ENCODE measurements at regions not wholly inside any gene's neighbourhood (a gene's known extent, or its start where the extent isn't known, plus 50 kb on each side); places are given as distances from the start of the nearest gene placed in this dataset.

DNA sequence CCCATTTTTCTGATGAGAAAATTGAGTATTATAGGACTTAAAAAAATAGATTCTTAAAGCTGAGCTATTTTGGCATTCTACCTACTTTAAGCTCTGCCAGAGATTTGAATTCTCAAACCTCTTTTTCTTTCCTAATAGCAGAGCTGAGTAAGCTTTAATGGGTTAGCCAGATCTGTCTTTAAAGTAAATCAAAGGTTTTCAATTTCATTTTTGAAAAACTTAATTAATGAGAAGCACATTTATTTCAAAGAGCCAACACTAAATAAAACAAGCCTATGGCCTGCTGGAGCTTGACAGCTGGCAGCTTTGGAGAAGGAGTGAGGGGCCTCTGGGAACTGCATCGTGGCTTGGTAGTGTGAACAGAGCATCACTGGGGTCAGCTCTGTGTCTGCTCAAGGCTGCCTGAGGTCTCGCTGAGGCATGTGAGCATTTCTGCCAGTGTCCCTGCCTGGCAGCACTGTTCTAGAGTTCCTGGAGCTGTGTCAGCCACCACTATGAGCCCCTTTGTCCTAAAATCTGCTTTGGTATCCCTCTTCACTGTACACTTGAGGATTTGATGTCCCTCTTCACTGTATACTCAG is 50.4 kb upstream of the PRSS23 start:
- DNase-seq (no peak), FAIRE-seq (no peak)
- intact Hi-C loops (cut with DNase I), result no loop called here
- Histone ChIP-seq H3K4me1 (ENCODE audit: control insufficient read depth in 2 of 3, insufficient read depth in 2 of 3, low read depth in 1 of 3, low read length in 3 of 3) (no peaks in the 10 kb centered on the region), H3K27me3 (ENCODE audit: control insufficient read depth, insufficient read depth, low read length) (no peaks in the 10 kb centered on the region), H3K27ac (ENCODE audit: low read depth in 2 of 2, low read length in 2 of 2) (no peak overlapping the region), H3K9ac (ENCODE audit: low read length in 3 of 3) (no peak overlapping the region), H3K4me3 (ENCODE audit: low read length in 3 of 3) (no peak overlapping the region), H3K9me3 (ENCODE audit: control insufficient read depth in 2 of 3, insufficient read depth in 1 of 3, low read length in 3 of 3) (no peaks in the 10 kb centered on the region), H3K36me3 (ENCODE audit: control insufficient read depth in 2 of 3, insufficient read depth in 3 of 3, low read length in 3 of 3) (no peaks in the 10 kb centered on the region)
- TF ChIP-seq, protein P1, sequence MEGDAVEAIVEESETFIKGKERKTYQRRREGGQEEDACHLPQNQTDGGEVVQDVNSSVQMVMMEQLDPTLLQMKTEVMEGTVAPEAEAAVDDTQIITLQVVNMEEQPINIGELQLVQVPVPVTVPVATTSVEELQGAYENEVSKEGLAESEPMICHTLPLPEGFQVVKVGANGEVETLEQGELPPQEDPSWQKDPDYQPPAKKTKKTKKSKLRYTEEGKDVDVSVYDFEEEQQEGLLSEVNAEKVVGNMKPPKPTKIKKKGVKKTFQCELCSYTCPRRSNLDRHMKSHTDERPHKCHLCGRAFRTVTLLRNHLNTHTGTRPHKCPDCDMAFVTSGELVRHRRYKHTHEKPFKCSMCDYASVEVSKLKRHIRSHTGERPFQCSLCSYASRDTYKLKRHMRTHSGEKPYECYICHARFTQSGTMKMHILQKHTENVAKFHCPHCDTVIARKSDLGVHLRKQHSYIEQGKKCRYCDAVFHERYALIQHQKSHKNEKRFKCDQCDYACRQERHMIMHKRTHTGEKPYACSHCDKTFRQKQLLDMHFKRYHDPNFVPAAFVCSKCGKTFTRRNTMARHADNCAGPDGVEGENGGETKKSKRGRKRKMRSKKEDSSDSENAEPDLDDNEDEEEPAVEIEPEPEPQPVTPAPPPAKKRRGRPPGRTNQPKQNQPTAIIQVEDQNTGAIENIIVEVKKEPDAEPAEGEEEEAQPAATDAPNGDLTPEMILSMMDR (IDR thresholded peaks at IDR 0.05; ENCODE audit: borderline replicate concordance, extremely low read depth, insufficient read depth), result no peak

DNA sequence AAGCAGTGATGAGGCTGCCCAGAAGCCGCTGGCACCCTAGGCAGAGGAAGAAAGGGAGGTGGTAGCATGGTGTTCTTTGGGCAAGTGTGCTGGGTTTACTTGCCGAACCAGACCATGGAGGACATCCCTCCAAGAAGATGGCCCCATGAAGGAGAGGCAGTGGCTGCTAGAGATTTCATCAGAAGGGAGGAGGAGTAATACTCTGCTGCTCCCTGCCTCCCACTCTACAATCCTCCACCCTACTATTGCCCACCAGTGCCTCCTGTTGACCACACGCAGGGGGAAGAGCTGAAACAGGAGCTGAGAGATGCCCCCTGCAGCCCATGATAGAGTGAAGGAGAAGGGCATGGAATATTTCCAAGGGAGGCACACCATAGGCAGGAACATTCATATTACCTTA is 51.0 kb upstream of the PRSS23 start:
- intact Hi-C loops (cut with DNase I), result no loop called here
- Histone ChIP-seq H3K27me3 (ENCODE audit: control insufficient read depth, insufficient read depth, low read length) (no peaks in the 10 kb centered on the region), H3K9me3 (ENCODE audit: control insufficient read depth in 2 of 3, insufficient read depth in 1 of 3, low read length in 3 of 3) (no peaks in the 10 kb centered on the region), H3K27ac (ENCODE audit: low read depth in 2 of 2, low read length in 2 of 2) (no peak overlapping the region), H3K4me1 (ENCODE audit: control insufficient read depth in 2 of 3, insufficient read depth in 2 of 3, low read depth in 1 of 3, low read length in 3 of 3) (no peaks in the 10 kb centered on the region), H3K9ac (ENCODE audit: low read length in 3 of 3) (no peak overlapping the region), H3K36me3 (ENCODE audit: control insufficient read depth in 2 of 3, insufficient read depth in 3 of 3, low read length in 3 of 3) (no peaks in the 10 kb centered on the region), H3K4me3 (ENCODE audit: low read length in 3 of 3) (no peak overlapping the region)
- no peak for FAIRE-seq
- TF ChIP-seq, protein P1 (IDR thresholded peaks at IDR 0.05; ENCODE audit: borderline replicate concordance, extremely low read depth, insufficient read depth), result no peak
- DNase-seq, result no peak

DNA sequence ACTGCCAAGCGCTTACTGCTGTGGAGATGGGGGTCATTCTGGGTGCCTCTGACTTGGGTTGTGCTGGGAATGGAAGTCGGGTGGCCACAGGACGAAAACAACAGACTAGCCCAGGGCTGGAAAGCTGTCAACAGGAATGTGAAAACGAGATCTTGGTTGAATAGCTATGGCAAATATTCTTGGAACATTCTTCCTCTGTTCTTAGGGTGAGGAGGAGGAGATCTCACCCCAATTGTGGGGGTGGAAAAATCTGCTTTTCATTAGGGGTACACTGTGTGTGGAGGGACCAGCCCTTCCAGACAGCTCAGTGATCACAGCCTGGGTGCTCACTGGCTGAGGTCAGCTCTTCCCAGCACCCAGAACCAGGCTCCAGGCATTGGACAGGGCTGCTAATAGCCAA is 52.0 kb upstream of the PRSS23 start:
- intact Hi-C loops (cut with DNase I), result no loop called here
- FAIRE-seq, result no peak
- no peak overlapping the region for H3K9ac ChIP-seq (ENCODE audit: low read length in 3 of 3)
- TF ChIP-seq, protein P1 (IDR thresholded peaks at IDR 0.05; ENCODE audit: borderline replicate concordance, extremely low read depth, insufficient read depth), result no peak
- no peak overlapping the region for H3K27ac ChIP-seq (ENCODE audit: low read depth in 2 of 2, low read length in 2 of 2)
- DNase-seq, result no peak
- no peak overlapping the region for H3K4me3 ChIP-seq (ENCODE audit: low read length in 3 of 3)
- no peaks in the 10 kb centered on the region for H3K27me3 ChIP-seq (ENCODE audit: control insufficient read depth, insufficient read depth, low read length)
- no peaks in the 10 kb centered on the region for H3K36me3 ChIP-seq (ENCODE audit: control insufficient read depth in 2 of 3, insufficient read depth in 3 of 3, low read length in 3 of 3)
- H3K4me1 ChIP-seq (ENCODE audit: control insufficient read depth in 2 of 3, insufficient read depth in 2 of 3, low read depth in 1 of 3, low read length in 3 of 3), result peaks cover 0 to 5% (median 3%) of the 10 kb centered on the region in 3 donors
- no peaks in the 10 kb centered on the region for H3K9me3 ChIP-seq (ENCODE audit: control insufficient read depth in 2 of 3, insufficient read depth in 1 of 3, low read length in 3 of 3)

DNA sequence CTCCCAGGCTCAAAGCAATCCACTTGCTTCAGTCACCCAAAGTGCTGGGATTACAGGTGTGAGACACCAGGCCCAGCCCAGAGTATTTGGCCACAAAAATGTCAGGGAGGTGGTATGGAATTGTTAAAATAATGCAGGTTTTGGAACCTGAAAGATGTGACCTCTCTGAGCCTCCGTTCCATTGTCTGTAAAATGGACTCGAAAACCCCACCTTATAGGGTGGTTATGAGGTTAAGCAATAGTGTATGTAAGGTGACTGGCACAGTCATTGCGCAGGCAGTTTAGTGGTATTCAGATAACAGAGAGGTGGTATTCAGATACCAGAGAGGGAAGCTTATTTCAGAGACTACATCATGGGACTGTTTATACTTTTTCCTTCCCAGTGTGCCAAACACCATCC is 52.5 kb upstream of the PRSS23 start:
- DNase-seq (no peak), FAIRE-seq (no peak)
- H3K36me3 ChIP-seq (ENCODE audit: control insufficient read depth in 2 of 3, insufficient read depth in 3 of 3, low read length in 3 of 3), result no peaks in the 10 kb centered on the region
- no peak overlapping the region for H3K4me3 ChIP-seq (ENCODE audit: low read length in 3 of 3)
- no peak overlapping the region for H3K9ac ChIP-seq (ENCODE audit: low read length in 3 of 3)
- no peaks in the 10 kb centered on the region for H3K9me3 ChIP-seq (ENCODE audit: control insufficient read depth in 2 of 3, insufficient read depth in 1 of 3, low read length in 3 of 3)
- no peak overlapping the region for H3K27ac ChIP-seq (ENCODE audit: low read depth in 2 of 2, low read length in 2 of 2)
- peaks cover 0 to 10% (median 3%) of the 10 kb centered on the region in 3 donors for H3K4me1 ChIP-seq (ENCODE audit: control insufficient read depth in 2 of 3, insufficient read depth in 2 of 3, low read depth in 1 of 3, low read length in 3 of 3)
- intact Hi-C loops (cut with DNase I), result no loop called here
- TF ChIP-seq, protein P1 (IDR thresholded peaks at IDR 0.05; ENCODE audit: borderline replicate concordance, extremely low read depth, insufficient read depth), result no peak
- H3K27me3 ChIP-seq (ENCODE audit: control insufficient read depth, insufficient read depth, low read length), result no peaks in the 10 kb centered on the region

All from kidney (tissue), 13 donors.